ENCODE measurements at regions not wholly inside any gene's neighbourhood (a gene's known extent, or its start where the extent isn't known, plus 50 kb on each side); places are given as distances from the start of the nearest gene placed in this dataset.
"Not testable (repeated sequence)": the region's sequence is repeated elsewhere in the genome, so short reads cannot be mapped to it uniquely, and the experiment has no call there.

- DNase-seq: no peak
Observed at GRCh38 chr13:71300602-71301001, 566.4 kb downstream of the DACH1 start.

GRCh38 chr13:71291842-71292146 lies 575.2 kb downstream of the DACH1 start:
- DNase-seq: no peak

GRCh38 chr13:71290963-71291841 lies 575.8 kb downstream of the DACH1 start:
- no peak for DNase-seq

- not testable (repeated sequence) for DNase-seq
Observed at GRCh38 chr13:71289980-71290379, 577.0 kb downstream of the DACH1 start.

- no peak for DNase-seq
Observed at GRCh38 chr13:71285700-71286099, 581.3 kb downstream of the DACH1 start.

GRCh38 chr13:71278512-71278911 lies 588.5 kb downstream of the DACH1 start:
- DNase-seq: no peak

- DNase-seq: no peak
Observed at GRCh38 chr13:71274923-71275608, 591.9 kb downstream of the DACH1 start.

GRCh38 chr13:71261256-71261655 lies 605.7 kb downstream of the DACH1 start:
- no peak for DNase-seq

GRCh38 chr13:71260246-71260645 lies 606.8 kb downstream of the DACH1 start:
- no peak for DNase-seq

GRCh38 chr13:71255633-71256032 lies 611.4 kb downstream of the DACH1 start:
- DNase-seq: no peak

GRCh38 chr13:71254384-71254783 lies 612.6 kb downstream of the DACH1 start:
- DNase-seq: no peak

- no peak for DNase-seq
Observed at GRCh38 chr13:71252184-71252704, 614.8 kb downstream of the DACH1 start.

GRCh38 chr13:71251292-71251951 lies 615.6 kb downstream of the DACH1 start:
- DNase-seq: no peak

- DNase-seq: no peak
Observed at GRCh38 chr13:71249011-71249410, 618.0 kb downstream of the DACH1 start.

GRCh38 chr13:71244161-71244560 lies 622.8 kb downstream of the DACH1 start:
- no peak for DNase-seq

- no peak for DNase-seq
Observed at GRCh38 chr13:71242201-71242600, 624.8 kb downstream of the DACH1 start.

- no peak for DNase-seq
Observed at GRCh38 chr13:71240911-71241310, 626.1 kb downstream of the DACH1 start.

- no peak for DNase-seq
Observed at GRCh38 chr13:71237332-71237731, 629.7 kb downstream of the DACH1 start.

- DNase-seq: no peak
Observed at GRCh38 chr13:71219698-71220415, 647.1 kb downstream of the DACH1 start.

- peak; percentile 45 for DNase-seq
Observed at GRCh38 chr13:71218960-71219359, 648.0 kb downstream of the DACH1 start.

- no peak for DNase-seq
Observed at GRCh38 chr13:71217827-71218226, 649.2 kb downstream of the DACH1 start.

GRCh38 chr13:71214821-71215220 lies 652.2 kb downstream of the DACH1 start:
- no peak for DNase-seq

- no peak for DNase-seq
Observed at GRCh38 chr13:71214357-71214756, 652.6 kb downstream of the DACH1 start.
